ENCODE measurements at regions not wholly inside any gene's neighbourhood (a gene's known extent, or its start where the extent isn't known, plus 50 kb on each side); places are given as distances from the start of the nearest gene placed in this dataset.

DNA sequence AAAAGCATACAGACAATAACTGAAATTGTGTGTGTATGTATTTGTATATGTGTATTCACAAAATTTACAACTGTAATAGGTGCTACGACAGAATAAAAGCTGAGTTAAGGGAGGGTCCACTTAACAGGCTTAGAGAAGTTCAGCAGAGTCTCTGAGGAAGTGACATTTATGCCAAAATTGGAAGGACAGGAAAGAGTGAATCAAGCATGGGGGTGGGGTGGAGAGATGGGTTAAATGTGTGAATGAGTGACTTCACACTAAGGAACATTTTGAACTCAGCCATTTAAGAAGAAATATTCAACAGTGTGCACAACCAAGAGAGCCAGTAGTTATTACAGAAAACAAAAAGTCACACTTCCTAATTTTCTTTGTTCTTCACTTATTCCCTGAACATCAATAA lies 53.8 kb upstream of the RGS1 start:
- Histone ChIP-seq H3K23me2 (ENCODE audit: low read depth, low read length) (no peaks in the 10 kb centered on the region), H3K18ac (ENCODE audit: extremely low read depth, low read length) (no peak overlapping the region), H3K27me3 (replicated peaks in 1 of 4; ENCODE audit: control insufficient read depth in 3 of 4, extremely low read depth in 1 of 4, insufficient read depth in 3 of 4, low read length in 3 of 4) (no peaks in the 10 kb centered on the region), H4K91ac (replicated peaks; ENCODE audit: insufficient read length, low read length) (no peak overlapping the region), H2AK5ac (ENCODE audit: low read depth, low read length) (no peak overlapping the region), H3K36me3 (ENCODE audit: control insufficient read depth in 2 of 4, insufficient read depth in 4 of 4, low read length in 3 of 4) (no peaks in the 10 kb centered on the region), H3K4me1 (replicated peaks in 1 of 4; ENCODE audit: control insufficient read depth in 3 of 4, insufficient read depth in 4 of 4, low read length in 3 of 4) (no peaks in the 10 kb centered on the region), H3K9ac (replicated peaks in 1 of 4; ENCODE audit: extremely low read depth in 1 of 4, low read depth in 3 of 4, low read length in 3 of 4) (no peak overlapping the region), H2BK120ac (replicated peaks; ENCODE audit: low read depth, low read length) (no peak overlapping the region), H4K20me1 (replicated peaks in 1 of 2; ENCODE audit: control insufficient read depth in 1 of 2, insufficient read depth in 2 of 2, low read length in 2 of 2) (no peaks in the 10 kb centered on the region), H3K4me3 (ENCODE audit: extremely low read depth in 1 of 4, insufficient read depth in 2 of 4, low read depth in 3 of 4, low read length in 4 of 4) (no peak overlapping the region), H2BK20ac (ENCODE audit: low read length) (no peak overlapping the region), H3K4me2 (ENCODE audit: insufficient read depth in 1 of 2, low read depth in 2 of 2, low read length in 2 of 2) (no peak overlapping the region), H2BK12ac (ENCODE audit: low read depth, low read length) (no peak overlapping the region), H3K56ac (replicated peaks; ENCODE audit: insufficient read length, low read depth, low read length) (no peak overlapping the region), H3K79me2 (ENCODE audit: control insufficient read depth in 1 of 2, insufficient read depth in 2 of 2, low read length in 2 of 2) (no peaks in the 10 kb centered on the region), H3K27ac (ENCODE audit: low read depth, low read length) (no peak overlapping the region), H4K8ac (ENCODE audit: extremely low read depth, insufficient read depth, low read length) (no peak overlapping the region), H3K79me1 (ENCODE audit: low read depth, low read length) (no peaks in the 10 kb centered on the region), H2BK15ac (ENCODE audit: low read length) (no peak overlapping the region), H4K5ac (ENCODE audit: insufficient read length, low read depth, low read length) (no peak overlapping the region), H2AFZ (ENCODE audit: low read length) (no peak overlapping the region), H2BK5ac (ENCODE audit: low read depth, low read length) (no peak overlapping the region), H3K9me3 (ENCODE audit: insufficient read depth in 2 of 2, low read depth in 1 of 2, low read length in 1 of 2) (no peaks in the 10 kb centered on the region), H3K14ac (ENCODE audit: insufficient read length) (no peak overlapping the region), H3K23ac (ENCODE audit: insufficient read length) (no peak overlapping the region), H3K4ac (replicated peaks; ENCODE audit: insufficient read length, low read depth, low read length) (no peak overlapping the region)
- ChIA-PET CTCF (ENCODE audit: partially characterized antibody) (interaction anchor here (0.6 kb wide), 1 partner anchor 1356 kb away, joined by 3 read pairs; no protein-coding TSS in a partner anchor), POLR2A (ENCODE audit: partially characterized antibody) (no interaction called here)
- WGBS, 2 experiments (ENCODE audit: extremely low coverage in 1 of 2, insufficient coverage in 1 of 2, insufficient read length in 1 of 2, insufficient replicate concordance in 2 of 2, low coverage in 1 of 2, low lambda C conversion rate in 2 of 2, missing lambda C conversion rate in 1 of 2): 100% methylated on average over 1 of the region's 1 CpG; no CpG with 5 or more reads in 1 of the 2 experiments
- DNase-seq (ENCODE audit: low read depth in 1 of 2, low spot score in 2 of 2) (no peak), FAIRE-seq (no peak)
- TF ChIP-seq BRCA1 (IDR thresholded peaks at IDR 0.05; ENCODE audit: low read depth, low read length) (no peak), RBBP5 (IDR thresholded peaks at IDR 0.05; ENCODE audit: borderline replicate concordance, low read depth, low read length) (no peak), YY1 (IDR thresholded peaks at IDR 0.05; ENCODE audit: low read depth, low read length) (no peak), E2F6 (IDR thresholded peaks at IDR 0.05) (no peak), RXRA (IDR thresholded peaks at IDR 0.05; ENCODE audit: insufficient read depth, low read depth, low read length) (no peak), CTBP2 (IDR thresholded peaks at IDR 0.05; ENCODE audit: borderline replicate concordance, insufficient read depth, insufficient read length, low read length) (no peak), PHF8 (conservative IDR thresholded peaks at IDR 0.05; ENCODE audit: low read depth, low read length) (no peak), GTF2F1 (IDR thresholded peaks at IDR 0.05; ENCODE audit: borderline replicate concordance, low read depth, low read length) (no peak)

Measured in H1 (cell line).